DND-41 (cell line): ENCODE measurements at regions not wholly inside any gene's neighbourhood (a gene's known extent, or its start where the extent isn't known, plus 50 kb on each side); places are given as distances from the start of the nearest gene placed in this dataset.

ENCODE experiments used
- EZH2 ChIP-seq: IDR thresholded peaks from 3 replicates; pipeline ENCODE4 v1.6.1; 2012; ENCODE audit warnings: borderline replicate concordance, low read depth, mild to moderate bottlenecking, moderate library complexity, low read length, inconsistent platforms; ENCODE audit not compliant: severe bottlenecking
- TF ChIP-seq, protein P1 (sequence below): IDR thresholded peaks from 2 replicates; pipeline ENCODE4 v1.5.1; 2012; ENCODE audit warnings: borderline replicate concordance, low read length, moderate library complexity, mild to moderate bottlenecking; ENCODE audit not compliant: poor library complexity, severe bottlenecking; ENCODE audit errors: extremely low read depth

GRCh38 chr14:97306760-97307246 is 509.6 kb downstream of the VRK1 start:
- TF ChIP-seq, protein P1, sequence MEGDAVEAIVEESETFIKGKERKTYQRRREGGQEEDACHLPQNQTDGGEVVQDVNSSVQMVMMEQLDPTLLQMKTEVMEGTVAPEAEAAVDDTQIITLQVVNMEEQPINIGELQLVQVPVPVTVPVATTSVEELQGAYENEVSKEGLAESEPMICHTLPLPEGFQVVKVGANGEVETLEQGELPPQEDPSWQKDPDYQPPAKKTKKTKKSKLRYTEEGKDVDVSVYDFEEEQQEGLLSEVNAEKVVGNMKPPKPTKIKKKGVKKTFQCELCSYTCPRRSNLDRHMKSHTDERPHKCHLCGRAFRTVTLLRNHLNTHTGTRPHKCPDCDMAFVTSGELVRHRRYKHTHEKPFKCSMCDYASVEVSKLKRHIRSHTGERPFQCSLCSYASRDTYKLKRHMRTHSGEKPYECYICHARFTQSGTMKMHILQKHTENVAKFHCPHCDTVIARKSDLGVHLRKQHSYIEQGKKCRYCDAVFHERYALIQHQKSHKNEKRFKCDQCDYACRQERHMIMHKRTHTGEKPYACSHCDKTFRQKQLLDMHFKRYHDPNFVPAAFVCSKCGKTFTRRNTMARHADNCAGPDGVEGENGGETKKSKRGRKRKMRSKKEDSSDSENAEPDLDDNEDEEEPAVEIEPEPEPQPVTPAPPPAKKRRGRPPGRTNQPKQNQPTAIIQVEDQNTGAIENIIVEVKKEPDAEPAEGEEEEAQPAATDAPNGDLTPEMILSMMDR, result no peak
- no peak for TF ChIP-seq EZH2
